Fibroblast of skin of scalp (primary cell): ENCODE measurements at regions not wholly inside any gene's neighbourhood (a gene's known extent, or its start where the extent isn't known, plus 50 kb on each side); places are given as distances from the start of the nearest gene placed in this dataset.
"Not testable (repeated sequence)": the region's sequence is repeated elsewhere in the genome, so short reads cannot be mapped to it uniquely, and the experiment has no call there.

ENCODE experiments used
- DNase-seq: peaks from one replicate; pipeline ENCODE4 v3.0.0-alpha.2; 2013

GRCh38 chr2:187198136-187198535 is 249.9 kb downstream of the CALCRL start:
- DNase-seq = no peak

GRCh38 chr2:187194049-187194448 is 254.0 kb downstream of the CALCRL start:
- no peak for DNase-seq

GRCh38 chr2:187188783-187189631 is 259.0 kb downstream of the CALCRL start:
- DNase-seq = no peak

- no peak for DNase-seq
These were observed 260.5 kb downstream of the CALCRL start for GRCh38 chr2:187187519-187187918.

GRCh38 chr2:187180529-187180928 is 267.5 kb downstream of the CALCRL start:
- no peak for DNase-seq

- DNase-seq = not testable (repeated sequence)
These were observed 269.2 kb downstream of the CALCRL start for GRCh38 chr2:187178876-187179275.

- no peak for DNase-seq
These were observed 270.8 kb downstream of the CALCRL start for GRCh38 chr2:187177253-187177652.

GRCh38 chr2:187174582-187174981 is 273.5 kb downstream of the CALCRL start:
- DNase-seq = no peak

- DNase-seq = no peak
These were observed 276.7 kb downstream of the CALCRL start for GRCh38 chr2:187171318-187171717.

GRCh38 chr2:187169864-187170263 is 278.2 kb downstream of the CALCRL start:
- no peak for DNase-seq

GRCh38 chr2:187168720-187169713 is 279.0 kb downstream of the CALCRL start:
- DNase-seq = no peak

- no peak for DNase-seq
These were observed 280.6 kb downstream of the CALCRL start for GRCh38 chr2:187167491-187167890.

- DNase-seq = no peak
These were observed 282.0 kb downstream of the CALCRL start for GRCh38 chr2:187165936-187166610.

- DNase-seq = no peak
These were observed 289.6 kb downstream of the CALCRL start for GRCh38 chr2:187158452-187158851.

- DNase-seq = no peak
These were observed 291.0 kb downstream of the CALCRL start for GRCh38 chr2:187157046-187157445.

- DNase-seq = no peak
These were observed 292.6 kb downstream of the CALCRL start for GRCh38 chr2:187155476-187155875.

GRCh38 chr2:187150670-187151069 is 297.4 kb downstream of the CALCRL start:
- DNase-seq = peak; percentile 21

GRCh38 chr2:187148059-187148714 is 299.2 kb upstream of the ZSWIM2 start:
- no peak for DNase-seq

- no peak for DNase-seq
These were observed 294.6 kb upstream of the ZSWIM2 start for GRCh38 chr2:187143537-187143936.

- no peak for DNase-seq
These were observed 290.5 kb upstream of the ZSWIM2 start for GRCh38 chr2:187139469-187139868.

- DNase-seq = peak; percentile 42
These were observed 289.3 kb upstream of the ZSWIM2 start for GRCh38 chr2:187138265-187138664.

- DNase-seq = no peak
These were observed 287.7 kb upstream of the ZSWIM2 start for GRCh38 chr2:187136646-187137045.
